SK-N-MC (cell line): ENCODE measurements at regions not wholly inside any gene's neighbourhood (a gene's known extent, or its start where the extent isn't known, plus 50 kb on each side); places are given as distances from the start of the nearest gene placed in this dataset.

Source experiments
- DNase-seq: peaks from one replicate; pipeline ENCODE4 v3.0.0-alpha.2; 2011; ENCODE audit warnings: low read depth, low spot score
- H3K27ac ChIP-seq: fragments of 200-600 bp; sonication (generic); 2 replicates; pipeline ENCODE4 v1.5.1; 2016; ENCODE audit warnings: mixed run types
- H3K36me3 ChIP-seq: fragments of 200-600 bp; sonication (generic); 2 replicates; pipeline ENCODE4 v1.6.1; 2017; ENCODE audit warnings: antibody characterized with exemption, low read length, mixed read lengths; ENCODE audit not compliant: insufficient read depth
- H3K4me3 ChIP-seq: fragments of 200-600 bp; sonication (generic); 2 replicates; pipeline ENCODE4 v1.5.1; 2016
- H3K9ac ChIP-seq: fragments of 200-600 bp; sonication (generic); 2 replicates; pipeline ENCODE4 v1.8.0; 2017; ENCODE audit warnings: mixed run types, mixed read lengths; ENCODE audit not compliant: insufficient read length
- H3K9me3 ChIP-seq: fragments of 200-600 bp; sonication (generic); 2 replicates; pipeline ENCODE4 v1.6.1; 2017; ENCODE audit warnings: low read depth, mild to moderate bottlenecking, antibody characterized with exemption, low read length, moderate library complexity, mixed read lengths
- EZH2 ChIP-seq: fragments of 200-600 bp; sonication (generic); IDR thresholded peaks from one replicate; pipeline ENCODE4 v1.6.1; 2017; ENCODE audit warnings: antibody characterized with exemption
- FOXP2 ChIP-seq: optimal IDR thresholded peaks from 2 replicates; pipeline ENCODE3; 2011; ENCODE audit warnings: mild to moderate bottlenecking, moderate library complexity; ENCODE audit not compliant: insufficient read depth; ENCODE audit errors: extremely low read length, control extremely low read depth
- POLR2AphosphoS5 ChIP-seq: IDR thresholded peaks from 2 replicates; pipeline ENCODE4 v1.6.1; 2012; ENCODE audit warnings: mild to moderate bottlenecking, low read depth, low read length, borderline replicate concordance

DNA sequence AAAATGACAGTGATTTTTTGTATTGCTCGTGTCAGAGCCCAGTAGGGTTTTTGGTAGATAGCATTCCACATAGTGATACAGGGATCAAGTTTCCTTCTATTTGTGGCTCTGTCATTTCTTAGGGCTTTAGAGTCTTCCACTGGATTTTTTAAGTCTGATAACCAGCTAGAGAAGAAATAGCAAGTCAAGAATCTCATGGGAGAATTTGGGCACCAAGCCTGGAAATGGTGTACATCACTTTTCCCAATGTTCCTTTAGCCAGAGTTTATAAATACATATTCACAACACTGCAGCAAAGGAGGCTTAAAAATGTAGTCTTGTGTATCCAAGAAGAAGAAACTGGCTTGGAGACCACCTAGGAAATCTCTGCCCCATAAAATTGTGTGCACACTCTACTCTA is 647.1 kb upstream of the KLF4 start:
- Histone ChIP-seq H3K9me3 (no peaks in the 10 kb centered on the region), H3K9ac (no peak overlapping the region), H3K4me3 (no peak overlapping the region), H3K27ac (no peak overlapping the region), H3K36me3 (no peaks in the 10 kb centered on the region)
- no peak for DNase-seq
- TF ChIP-seq FOXP2 (no peak), POLR2AphosphoS5 (no peak), EZH2 (no peak)

- Histone ChIP-seq H3K9ac (no peak overlapping the region), H3K9me3 (no peaks in the 10 kb centered on the region), H3K36me3 (no peaks in the 10 kb centered on the region), H3K27ac (no peak overlapping the region), H3K4me3 (no peak overlapping the region)
- DNase-seq = no peak
- TF ChIP-seq POLR2AphosphoS5 (no peak), FOXP2 (no peak), EZH2 (no peak)
These were observed 645.0 kb upstream of the KLF4 start for GRCh38 chr9:108134486-108135128.

DNA sequence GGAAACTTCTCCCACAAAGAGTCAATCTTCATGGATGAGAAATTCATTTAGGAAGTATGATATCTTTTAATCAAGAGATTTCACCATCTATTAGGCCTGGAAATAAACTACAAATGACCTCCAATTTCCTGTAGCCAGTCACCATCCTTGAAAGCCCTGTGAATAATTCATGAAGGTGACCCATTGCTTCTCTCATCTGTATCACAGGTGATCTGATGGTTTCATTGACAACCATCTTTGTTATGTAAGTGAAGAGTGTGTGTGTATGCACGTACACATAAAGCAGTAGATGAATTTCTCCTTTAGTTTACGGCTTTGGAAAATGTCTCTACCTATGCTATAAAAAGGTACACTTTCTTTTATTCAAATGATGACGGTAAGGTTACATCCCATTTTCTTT is 644.1 kb upstream of the KLF4 start:
- no peak overlapping the region for H3K9ac ChIP-seq
- TF ChIP-seq FOXP2 = no peak
- TF ChIP-seq EZH2 = no peak
- no peak for TF ChIP-seq POLR2AphosphoS5
- H3K9me3 ChIP-seq = no peaks in the 10 kb centered on the region
- H3K27ac ChIP-seq = no peak overlapping the region
- no peak overlapping the region for H3K4me3 ChIP-seq
- no peak for DNase-seq
- no peaks in the 10 kb centered on the region for H3K36me3 ChIP-seq

DNA sequence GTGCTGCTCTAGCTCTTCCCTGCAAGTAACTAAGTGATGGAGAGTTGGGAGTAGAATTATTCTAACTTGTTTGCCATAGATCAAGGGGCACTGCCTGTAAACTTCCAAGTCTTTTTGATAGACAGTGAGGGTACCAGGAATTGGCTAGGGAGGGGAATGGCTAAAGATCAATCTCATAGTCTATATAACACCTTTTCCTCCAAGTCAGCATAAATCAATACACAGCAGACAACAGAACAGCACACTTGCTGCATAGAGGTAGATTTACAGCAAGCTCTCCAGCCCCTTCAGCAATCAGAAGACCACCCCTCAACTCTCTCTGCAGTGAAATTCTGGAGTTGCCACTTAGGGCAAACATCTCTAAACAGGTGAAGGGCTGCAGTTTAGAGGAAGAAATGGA is 643.5 kb upstream of the KLF4 start:
- Histone ChIP-seq H3K9ac (no peak overlapping the region), H3K36me3 (no peaks in the 10 kb centered on the region), H3K4me3 (no peak overlapping the region), H3K9me3 (no peaks in the 10 kb centered on the region), H3K27ac (no peak overlapping the region)
- TF ChIP-seq EZH2 = no peak
- no peak for TF ChIP-seq POLR2AphosphoS5
- no peak for TF ChIP-seq FOXP2
- no peak for DNase-seq

DNA sequence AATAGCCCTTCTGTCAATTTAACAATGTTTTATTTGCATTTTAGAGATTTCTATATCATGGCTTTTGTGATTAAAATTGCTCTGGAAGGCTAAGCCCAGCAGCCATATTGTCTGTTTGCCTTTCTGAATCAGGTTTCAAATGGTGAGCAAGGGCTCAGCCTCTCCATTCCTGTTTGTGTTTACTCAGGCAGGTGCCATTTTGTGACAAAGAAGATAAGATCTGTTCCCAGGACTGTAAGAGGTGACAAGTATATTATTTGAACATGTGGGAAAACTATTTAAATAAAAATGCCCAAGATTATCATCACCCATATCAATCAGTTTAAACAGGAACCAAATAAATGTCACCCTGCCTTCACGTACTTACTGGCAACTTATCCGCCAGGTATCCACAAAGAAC is 641.3 kb upstream of the KLF4 start:
- DNase-seq = no peak
- Histone ChIP-seq H3K36me3 (no peaks in the 10 kb centered on the region), H3K9me3 (no peaks in the 10 kb centered on the region), H3K4me3 (no peak overlapping the region), H3K27ac (no peak overlapping the region), H3K9ac (no peak overlapping the region)
- TF ChIP-seq FOXP2 (no peak), POLR2AphosphoS5 (no peak), EZH2 (no peak)

GRCh38 chr9:108125625-108126024 is 636.1 kb upstream of the KLF4 start:
- Histone ChIP-seq H3K4me3 (no peak overlapping the region), H3K9ac (no peak overlapping the region), H3K9me3 (no peaks in the 10 kb centered on the region), H3K27ac (no peak overlapping the region), H3K36me3 (no peaks in the 10 kb centered on the region)
- TF ChIP-seq FOXP2 (no peak), EZH2 (no peak), POLR2AphosphoS5 (no peak)
- DNase-seq = no peak

- Histone ChIP-seq H3K4me3 (no peak overlapping the region), H3K36me3 (no peaks in the 10 kb centered on the region), H3K9me3 (no peaks in the 10 kb centered on the region), H3K27ac (no peak overlapping the region), H3K9ac (no peak overlapping the region)
- no peak for TF ChIP-seq EZH2
- TF ChIP-seq FOXP2 = no peak
- no peak for TF ChIP-seq POLR2AphosphoS5
- no peak for DNase-seq
These were observed 630.1 kb upstream of the KLF4 start for GRCh38 chr9:108119530-108120113.

- H3K9me3 ChIP-seq = no peaks in the 10 kb centered on the region
These were observed 628.2 kb upstream of the KLF4 start for GRCh38 chr9:108117795-108118194.

GRCh38 chr9:108117306-108117705 is 627.7 kb upstream of the KLF4 start:
- Histone ChIP-seq H3K9ac (no peak overlapping the region), H3K9me3 (no peaks in the 10 kb centered on the region), H3K27ac (no peak overlapping the region), H3K4me3 (no peak overlapping the region), H3K36me3 (no peaks in the 10 kb centered on the region)
- TF ChIP-seq POLR2AphosphoS5 = no peak
- TF ChIP-seq EZH2 = no peak
- TF ChIP-seq FOXP2 = no peak
- no peak for DNase-seq

More at GRCh38 chr9:108117795-108118194, 628.2 kb upstream of the KLF4 start:
- TF ChIP-seq EZH2 = no peak
- no peak for TF ChIP-seq POLR2AphosphoS5
- no peak for TF ChIP-seq FOXP2
- Histone ChIP-seq H3K4me3 (no peak overlapping the region), H3K36me3 (no peaks in the 10 kb centered on the region), H3K27ac (no peak overlapping the region), H3K9ac (no peak overlapping the region)
- no peak for DNase-seq

- H3K27ac ChIP-seq = no peak overlapping the region
- DNase-seq = no peak
- no peaks in the 10 kb centered on the region for H3K36me3 ChIP-seq
- TF ChIP-seq EZH2 (no peak), FOXP2 (no peak), POLR2AphosphoS5 (no peak)
- no peak overlapping the region for H3K4me3 ChIP-seq
- no peaks in the 10 kb centered on the region for H3K9me3 ChIP-seq
- H3K9ac ChIP-seq = no peak overlapping the region
These were observed 624.0 kb upstream of the KLF4 start for GRCh38 chr9:108113596-108113995.
